Tibial nerve (tissue), 4 donors: ENCODE measurements at regions not wholly inside any gene's neighbourhood (a gene's known extent, or its start where the extent isn't known, plus 50 kb on each side); places are given as distances from the start of the nearest gene placed in this dataset.

ENCODE experiments used
- DNase-seq, 2 donors: peaks; one replicate each; pipeline ENCODE4 v3.0.0-alpha.2; 2019; ENCODE audit warnings: low spot score in 2 of 2
- H3K27ac ChIP-seq, 4 donors: fragments of 200-600 bp; sonication (generic) in 3 of 4; one replicate each; pipeline ENCODE4 v1.5.1; 2017 to 2019; ENCODE audit warnings: mild to moderate bottlenecking in 1 of 4
- H3K27me3 ChIP-seq, 2 donors: fragments of 200-600 bp; sonication (generic) in 1 of 2; one replicate each; pipeline versions ENCODE4 v1.5.1 to v1.6.0; 2017 to 2019
- H3K36me3 ChIP-seq, 3 donors: fragments of 200-600 bp; sonication (generic); one replicate each; pipeline ENCODE4 v1.5.1; 2018 to 2019
- H3K4me1 ChIP-seq, 4 donors: fragments of 200-600 bp; sonication (generic) in 3 of 4; one replicate each; pipeline ENCODE4 v1.5.1; 2017 to 2019
- H3K4me3 ChIP-seq, 4 donors: fragments of 200-600 bp; sonication (generic) in 3 of 4; one replicate each; pipeline ENCODE4 v1.5.1; 2017 to 2019; ENCODE audit warnings: mild to moderate bottlenecking in 1 of 4, moderate library complexity in 1 of 4
- H3K9me3 ChIP-seq, 4 donors: fragments of 200-600 bp; sonication (generic) in 3 of 4; one replicate each; pipeline ENCODE4 v1.5.1; 2017 to 2019
- CTCF ChIP-seq, 5 experiments: fragments of 200-600 bp in 3 of 5; fragments of 450-650 bp in 2 of 5; sonication (generic) in 3 of 5; IDR thresholded peaks; one replicate each; pipeline ENCODE4 v1.5.1; 2016 to 2019; ENCODE audit warnings: antibody characterized with exemption in 5 of 5, mild to moderate bottlenecking in 3 of 5, moderate library complexity in 2 of 5
- EP300 ChIP-seq, 2 donors: sonication (generic); formaldehyde crosslinking; IDR thresholded peaks; one replicate each; pipeline ENCODE4 v1.6.1; 2017; ENCODE audit warnings: antibody characterized with exemption in 2 of 2, mild to moderate bottlenecking in 1 of 2
- POLR2A ChIP-seq, 2 donors: fragments of 450-650 bp; IDR thresholded peaks; one replicate each; pipeline ENCODE4 v1.6.1; 2017; ENCODE audit warnings: antibody characterized with exemption in 2 of 2, mild to moderate bottlenecking in 2 of 2, moderate library complexity in 2 of 2
- WGBS, 2 donors: methylation state at CpG; one replicate each; pipeline ENCODE4 v1.1.5; 2018; 5-methylcytosine and 5-hydroxymethylcytosine counted together

GRCh38 chr11:76728227-76728626 is 54.9 kb upstream of the TSKU start:
- Histone ChIP-seq H3K9me3 (no peaks in the 10 kb centered on the region), H3K36me3 (no peaks in the 10 kb centered on the region), H3K27ac (no peak overlapping the region), H3K27me3 (no peaks in the 10 kb centered on the region), H3K4me1 (no peaks in the 10 kb centered on the region), H3K4me3 (no peak overlapping the region)
- 95 to 100% methylated on average over 1 of the region's 1 CpG for WGBS, 2 donors
- no peak for TF ChIP-seq CTCF (IDR thresholded peaks at IDR 0.05)
- TF ChIP-seq POLR2A (IDR thresholded peaks at IDR 0.05) = no peak
- no peak for TF ChIP-seq EP300 (IDR thresholded peaks at IDR 0.05)
- DNase-seq = no peak

GRCh38 chr11:76728778-76729177 is 54.4 kb upstream of the TSKU start:
- 80 to 81% methylated on average over 1 of the region's 1 CpG for WGBS, 2 donors
- no peak for TF ChIP-seq CTCF (IDR thresholded peaks at IDR 0.05)
- TF ChIP-seq EP300 (IDR thresholded peaks at IDR 0.05) = no peak
- no peak for TF ChIP-seq POLR2A (IDR thresholded peaks at IDR 0.05)
- H3K9me3 ChIP-seq = no peaks in the 10 kb centered on the region
- H3K4me3 ChIP-seq = no peak overlapping the region
- H3K27me3 ChIP-seq = no peaks in the 10 kb centered on the region
- no peaks in the 10 kb centered on the region for H3K4me1 ChIP-seq
- DNase-seq = no peak
- no peaks in the 10 kb centered on the region for H3K36me3 ChIP-seq
- no peak overlapping the region for H3K27ac ChIP-seq

- Histone ChIP-seq H3K9me3 (no peaks in the 10 kb centered on the region), H3K27ac (no peak overlapping the region), H3K4me1 (peaks cover 0 to 3% (median 0%) of the 10 kb centered on the region in 4 donors), H3K36me3 (no peaks in the 10 kb centered on the region), H3K27me3 (no peaks in the 10 kb centered on the region), H3K4me3 (no peak overlapping the region)
- no peak for DNase-seq
- TF ChIP-seq EP300 (IDR thresholded peaks at IDR 0.05) (no peak), POLR2A (IDR thresholded peaks at IDR 0.05) (no peak), CTCF (IDR thresholded peaks at IDR 0.05) (no peak)
- 91 to 100% methylated on average over 1 of the region's 1 CpG for WGBS, 2 donors
These were observed 53.9 kb upstream of the TSKU start for GRCh38 chr11:76729214-76729613.

GRCh38 chr11:76730887-76731565 is 52.1 kb upstream of the TSKU start:
- TF ChIP-seq EP300 (IDR thresholded peaks at IDR 0.05) (no peak), POLR2A (IDR thresholded peaks at IDR 0.05) (no peak), CTCF (IDR thresholded peaks at IDR 0.05) (no peak)
- no peak for DNase-seq
- Histone ChIP-seq H3K9me3 (no peaks in the 10 kb centered on the region), H3K27me3 (no peaks in the 10 kb centered on the region), H3K36me3 (no peaks in the 10 kb centered on the region), H3K4me1 (peaks cover 0 to 20% (median 0%) of the 10 kb centered on the region in 4 donors), H3K4me3 (no peak overlapping the region), H3K27ac (no peak overlapping the region)
- WGBS, 2 donors = 72 to 80% methylated on average over 6 of the region's 6 CpGs

GRCh38 chr11:76732643-76733042 is 50.5 kb upstream of the TSKU start:
- Histone ChIP-seq H3K36me3 (no peaks in the 10 kb centered on the region), H3K4me3 (no peak overlapping the region), H3K9me3 (no peaks in the 10 kb centered on the region), H3K27ac (no peak overlapping the region), H3K27me3 (no peaks in the 10 kb centered on the region), H3K4me1 (peaks cover 0 to 21% (median 0%) of the 10 kb centered on the region in 4 donors)
- TF ChIP-seq POLR2A (IDR thresholded peaks at IDR 0.05) (no peak), CTCF (IDR thresholded peaks at IDR 0.05) (no peak), EP300 (IDR thresholded peaks at IDR 0.05) (no peak)
- WGBS, 2 donors = 86 to 95% methylated on average over 2 of the region's 2 CpGs
- no peak for DNase-seq
